Ishikawa (cell line): ENCODE measurements at regions not wholly inside any gene's neighbourhood (a gene's known extent, or its start where the extent isn't known, plus 50 kb on each side); places are given as distances from the start of the nearest gene placed in this dataset.

Experiments used
- CEBPB ChIP-seq: IDR thresholded peaks from 2 replicates; pipeline ENCODE4 v1.6.1; 2012
- CREB1 ChIP-seq: IDR thresholded peaks from 2 replicates; pipeline ENCODE4 v1.6.1; 2012; ENCODE audit warnings: low read depth
- EGR1 ChIP-seq: IDR thresholded peaks from 2 replicates; pipeline ENCODE4 v1.6.1; 2012
- EP300 ChIP-seq: IDR thresholded peaks from 2 replicates; pipeline ENCODE4 v1.6.1; 2012; ENCODE audit warnings: borderline replicate concordance
- FOXM1 ChIP-seq: IDR thresholded peaks from 2 replicates; pipeline ENCODE4 v1.6.1; 2012; ENCODE audit warnings: low read depth, borderline replicate concordance
- MAX ChIP-seq: IDR thresholded peaks from 2 replicates; pipeline ENCODE4 v1.6.1; 2012
- NFIC ChIP-seq: IDR thresholded peaks from 2 replicates; pipeline ENCODE4 v1.6.1; 2012
- RAD21 ChIP-seq: IDR thresholded peaks from 2 replicates; pipeline ENCODE4 v1.6.1; 2012; ENCODE audit warnings: low read depth
- REST ChIP-seq: IDR thresholded peaks from 2 replicates; pipeline ENCODE4 v1.6.1; 2012; ENCODE audit warnings: low read depth, mild to moderate bottlenecking
- TAF1 ChIP-seq: IDR thresholded peaks from 2 replicates; pipeline ENCODE4 v1.6.1; 2012; ENCODE audit warnings: low read depth, mild to moderate bottlenecking
- TCF12 ChIP-seq: IDR thresholded peaks from 2 replicates; pipeline ENCODE4 v1.6.1; 2012; ENCODE audit warnings: low read depth
- TEAD4 ChIP-seq: IDR thresholded peaks from 2 replicates; pipeline ENCODE4 v1.6.1; 2012
- YY1 ChIP-seq: IDR thresholded peaks from 2 replicates; pipeline ENCODE4 v1.6.1; 2012; ENCODE audit warnings: low read depth
- TF ChIP-seq, protein P1 (sequence below): IDR thresholded peaks from 2 replicates; pipeline ENCODE4 v1.6.1; 2012

DNA sequence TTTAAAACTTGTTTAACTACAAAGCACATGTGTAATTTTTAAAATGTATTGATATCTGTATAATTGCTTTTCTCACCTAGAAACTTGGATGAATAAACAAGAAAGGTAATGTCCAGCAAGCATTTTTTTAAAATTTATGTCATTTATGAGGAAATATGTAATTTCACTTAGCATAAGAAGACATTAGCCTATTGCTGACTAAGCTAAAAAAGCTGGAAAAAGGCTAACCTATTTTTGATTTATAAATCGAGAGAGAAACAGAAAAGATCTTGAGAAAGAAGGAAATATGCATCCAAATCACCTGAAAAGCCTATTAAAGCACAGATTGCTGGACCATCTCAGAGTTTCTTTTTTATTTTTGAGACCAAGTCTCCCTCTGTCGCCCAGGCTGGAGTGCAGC is 1181.3 kb downstream of the SLITRK1 start:
- no peak for TF ChIP-seq REST
- TF ChIP-seq YY1: no peak
- no peak for TF ChIP-seq TCF12
- TF ChIP-seq, protein P1, sequence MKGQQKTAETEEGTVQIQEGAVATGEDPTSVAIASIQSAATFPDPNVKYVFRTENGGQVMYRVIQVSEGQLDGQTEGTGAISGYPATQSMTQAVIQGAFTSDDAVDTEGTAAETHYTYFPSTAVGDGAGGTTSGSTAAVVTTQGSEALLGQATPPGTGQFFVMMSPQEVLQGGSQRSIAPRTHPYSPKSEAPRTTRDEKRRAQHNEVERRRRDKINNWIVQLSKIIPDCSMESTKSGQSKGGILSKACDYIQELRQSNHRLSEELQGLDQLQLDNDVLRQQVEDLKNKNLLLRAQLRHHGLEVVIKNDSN: no peak
- no peak for TF ChIP-seq NFIC
- no peak for TF ChIP-seq MAX
- TF ChIP-seq TEAD4: no peak
- TF ChIP-seq RAD21: no peak
- TF ChIP-seq FOXM1: no peak
- TF ChIP-seq CREB1: no peak
- no peak for TF ChIP-seq TAF1
- no peak for TF ChIP-seq CEBPB
- TF ChIP-seq EGR1: no peak
- no peak for TF ChIP-seq EP300
